ENCODE measurements at regions not wholly inside any gene's neighbourhood (a gene's known extent, or its start where the extent isn't known, plus 50 kb on each side); places are given as distances from the start of the nearest gene placed in this dataset.
"Not testable (repeated sequence)": the region's sequence is repeated elsewhere in the genome, so short reads cannot be mapped to it uniquely, and the experiment has no call there.

- DNase-seq = no peak
Measured at GRCh38 chr18:60200558-60200957, 172.0 kb downstream of the MC4R start.

- DNase-seq = no peak
Measured at GRCh38 chr18:60199505-60199904, 173.1 kb downstream of the MC4R start.

- DNase-seq = no peak
Measured at GRCh38 chr18:60197671-60198462, 174.7 kb downstream of the MC4R start.

GRCh38 chr18:60196836-60197606 lies 175.6 kb downstream of the MC4R start:
- DNase-seq = no peak

GRCh38 chr18:60193780-60194179 lies 178.8 kb downstream of the MC4R start:
- DNase-seq = no peak

GRCh38 chr18:60191926-60192325 lies 180.6 kb downstream of the MC4R start:
- DNase-seq = no peak

- DNase-seq = no peak
Measured at GRCh38 chr18:60189856-60190255, 182.7 kb downstream of the MC4R start.

GRCh38 chr18:60188958-60189357 lies 183.6 kb downstream of the MC4R start:
- no peak for DNase-seq

- no peak for DNase-seq
Measured at GRCh38 chr18:60182223-60182622, 190.4 kb downstream of the MC4R start.

GRCh38 chr18:60180671-60181070 lies 191.9 kb downstream of the MC4R start:
- DNase-seq = no peak

- DNase-seq = not testable (repeated sequence)
Measured at GRCh38 chr18:60178224-60178623, 194.4 kb downstream of the MC4R start.

- no peak for DNase-seq
Measured at GRCh38 chr18:60176259-60176658, 196.3 kb downstream of the MC4R start.

- no peak for DNase-seq
Measured at GRCh38 chr18:60174832-60175231, 197.7 kb downstream of the MC4R start.

GRCh38 chr18:60172030-60172429 lies 200.5 kb downstream of the MC4R start:
- DNase-seq = no peak

GRCh38 chr18:60163622-60164021 lies 209.0 kb downstream of the MC4R start:
- DNase-seq = no peak

GRCh38 chr18:60162388-60162787 lies 210.2 kb downstream of the MC4R start:
- no peak for DNase-seq

- DNase-seq = no peak
Measured at GRCh38 chr18:60157810-60158209, 214.8 kb downstream of the MC4R start.

- DNase-seq = no peak
Measured at GRCh38 chr18:60153376-60153775, 219.2 kb downstream of the MC4R start.

- DNase-seq = no peak
Measured at GRCh38 chr18:60149316-60149715, 223.3 kb downstream of the MC4R start.

- no peak for DNase-seq
Measured at GRCh38 chr18:60147323-60147722, 225.3 kb downstream of the MC4R start.

GRCh38 chr18:60146220-60146960 lies 226.2 kb downstream of the MC4R start:
- DNase-seq = no peak

- DNase-seq = no peak
Measured at GRCh38 chr18:60145776-60146175, 226.8 kb downstream of the MC4R start.

- DNase-seq = no peak
Measured at GRCh38 chr18:60134806-60135205, 235.0 kb downstream of the PMAIP1 start.

GRCh38 chr18:60130284-60130683 lies 230.5 kb downstream of the PMAIP1 start:
- no peak for DNase-seq

Data from stimulated activated CD4-positive, alpha-beta T cell treated with anti-CD3 and anti-CD28 coated beads, Interleukin-1b, Interleukin-23, amount 100 ng/mL, for 48 hours (primary cell).